Astrocyte (in vitro differentiated cells and primary cell): ENCODE measurements at regions not wholly inside any gene's neighbourhood (a gene's known extent, or its start where the extent isn't known, plus 50 kb on each side); places are given as distances from the start of the nearest gene placed in this dataset.

Experiments
- CTCF ChIP-seq: IDR thresholded peaks from 2 replicates; pipeline ENCODE4 v1.5.1; 2011; ENCODE audit warnings: low read depth, mild to moderate bottlenecking, inconsistent platforms, low read length, moderate library complexity; ENCODE audit not compliant: insufficient read depth
- EZH2 ChIP-seq: IDR thresholded peaks from 2 replicates; pipeline ENCODE4 v1.6.1; 2012; ENCODE audit warnings: mild to moderate bottlenecking, low read length, inconsistent platforms; ENCODE audit not compliant: insufficient read depth

- TF ChIP-seq CTCF, result no peak
- no peak for TF ChIP-seq EZH2
Measured at GRCh38 chr12:124489915-124490583, 77.4 kb downstream of the NCOR2 start.
